SJCRH30 (cell line): ENCODE measurements at regions not wholly inside any gene's neighbourhood (a gene's known extent, or its start where the extent isn't known, plus 50 kb on each side); places are given as distances from the start of the nearest gene placed in this dataset.

ENCODE experiments used
- DNase-seq, 2 experiments: peaks; one replicate each; pipeline ENCODE4 v3.0.0-alpha.2; 2015 to 2020
- H3K27ac ChIP-seq: fragments of 250-450 bp; sonication (Bioruptor Pico); 2 replicates; pipeline ENCODE4 v1.5.1; 2020; ENCODE audit warnings: mild to moderate bottlenecking, moderate library complexity
- H3K27me3 ChIP-seq: fragments of 250-450 bp; sonication (Bioruptor Pico); 2 replicates; pipeline ENCODE4 v1.5.1; 2020; ENCODE audit warnings: mild to moderate bottlenecking, moderate library complexity
- H3K36me3 ChIP-seq: fragments of 250-450 bp; sonication (Bioruptor Pico); 2 replicates; pipeline ENCODE4 v1.5.1; 2020; ENCODE audit warnings: mild to moderate bottlenecking, moderate library complexity
- H3K4me1 ChIP-seq: fragments of 250-450 bp; sonication (Bioruptor Pico); 2 replicates; pipeline ENCODE4 v1.5.1; 2020; ENCODE audit warnings: mild to moderate bottlenecking, moderate library complexity
- H3K4me3 ChIP-seq: fragments of 250-450 bp; sonication (Bioruptor Pico); 2 replicates; pipeline ENCODE4 v1.5.1; 2020; ENCODE audit warnings: mild to moderate bottlenecking, moderate library complexity
- H3K9me3 ChIP-seq: fragments of 250-450 bp; sonication (Bioruptor Pico); replicated peaks from 2 replicates; pipeline ENCODE4 v1.5.1; 2020; ENCODE audit warnings: mild to moderate bottlenecking, moderate library complexity

DNA sequence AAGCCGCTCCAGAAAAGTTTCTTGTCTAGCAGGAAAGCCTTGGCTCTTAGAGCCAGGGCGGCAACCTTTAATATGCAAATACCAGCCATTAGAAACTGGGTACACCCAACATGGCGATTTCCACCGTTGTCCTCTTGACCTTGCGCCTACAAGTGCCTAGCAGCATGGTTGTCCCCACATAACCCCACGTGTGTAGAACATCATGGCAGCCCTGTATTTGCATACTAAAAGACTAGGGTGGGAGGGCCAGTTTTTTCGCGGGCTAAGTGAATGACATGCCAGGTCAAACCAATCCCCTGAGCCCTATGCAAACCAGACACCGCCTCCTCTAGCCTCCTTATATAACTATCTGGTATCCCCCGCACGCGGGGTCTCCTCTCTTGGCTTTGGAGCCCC is 58.4 kb upstream of the FZD8 start:
- Histone ChIP-seq H3K27ac (no peak overlapping the region), H3K4me1 (no peaks in the 10 kb centered on the region), H3K4me3 (no peak overlapping the region), H3K9me3 (no peaks in the 10 kb centered on the region), H3K27me3 (no peaks in the 10 kb centered on the region), H3K36me3 (no peaks in the 10 kb centered on the region)
- no peak for DNase-seq

DNA sequence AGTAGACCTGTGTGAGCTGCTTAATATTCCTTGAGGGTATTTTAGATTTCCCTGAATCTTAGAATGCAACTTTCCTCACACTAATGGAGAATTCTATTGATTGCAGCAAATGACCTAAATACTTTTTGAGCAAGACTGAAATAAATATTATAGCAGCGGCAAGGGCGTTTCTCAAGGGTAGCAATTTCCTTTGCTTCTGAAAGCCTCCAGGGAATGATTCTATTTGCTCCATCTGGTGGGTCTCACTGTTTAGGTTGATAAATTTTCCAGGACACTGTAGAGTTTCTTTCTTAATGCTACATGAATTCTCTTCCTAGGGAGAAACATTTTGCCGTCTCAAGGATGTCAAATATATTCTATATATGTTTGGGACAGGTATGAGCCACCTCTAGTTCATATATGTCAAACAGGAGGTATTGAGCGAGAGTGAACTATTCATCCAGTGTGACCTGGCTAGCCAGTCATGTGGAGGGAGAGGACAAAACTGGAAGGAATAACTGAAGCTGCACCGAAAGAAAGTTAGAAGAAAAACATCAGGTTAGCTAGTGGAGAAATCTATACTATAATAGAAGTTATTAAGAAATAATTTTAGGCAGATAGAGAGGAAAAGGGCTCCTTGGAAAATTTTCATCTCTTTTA is 57.9 kb upstream of the FZD8 start:
- H3K9me3 ChIP-seq = no peaks in the 10 kb centered on the region
- no peak overlapping the region for H3K27ac ChIP-seq
- no peak overlapping the region for H3K4me3 ChIP-seq
- no peaks in the 10 kb centered on the region for H3K4me1 ChIP-seq
- H3K27me3 ChIP-seq = no peaks in the 10 kb centered on the region
- no peak for DNase-seq
- H3K36me3 ChIP-seq = no peaks in the 10 kb centered on the region

DNA sequence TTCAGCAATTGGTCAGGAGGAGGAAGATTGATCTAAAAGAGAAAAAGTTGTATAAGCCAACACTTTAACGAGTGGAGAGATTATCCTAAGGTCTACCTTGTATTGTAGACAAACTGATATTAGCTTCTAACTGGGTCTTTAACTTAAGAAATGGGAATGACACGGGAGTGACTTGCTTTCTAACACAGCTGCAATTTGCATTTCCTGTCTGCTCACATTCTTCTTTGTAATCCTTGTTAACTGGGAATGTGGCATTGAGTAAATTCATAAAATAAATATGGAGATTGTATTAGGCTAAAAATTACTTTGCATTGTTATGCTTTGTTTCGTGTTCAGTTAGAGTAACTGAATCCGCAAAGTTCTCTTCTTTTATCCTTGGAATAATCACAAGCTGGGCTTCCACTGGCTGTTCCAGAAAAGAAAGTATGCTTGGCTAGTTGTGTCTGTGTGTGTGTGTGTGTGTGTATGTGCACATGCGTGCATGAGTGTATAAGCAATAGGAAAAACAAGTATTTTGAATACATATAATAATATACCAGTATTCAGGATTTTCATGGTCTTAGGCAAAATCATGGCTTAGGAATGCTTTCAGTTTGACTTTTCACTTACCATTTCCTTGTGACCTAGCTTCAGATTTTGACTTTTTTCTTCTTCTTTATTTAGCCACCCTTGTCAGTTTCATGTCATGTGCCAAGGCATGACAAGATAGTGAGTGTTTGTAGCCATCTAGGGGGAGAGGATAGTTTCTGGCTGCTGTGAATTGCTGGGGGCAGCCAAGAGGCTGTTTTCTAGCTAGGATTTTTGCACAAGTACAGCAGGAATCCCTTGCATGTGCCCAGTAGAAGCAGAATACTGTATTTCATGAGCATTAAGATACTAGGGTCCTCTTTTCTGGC is 54.5 kb upstream of the FZD8 start:
- H3K4me1 ChIP-seq = no peaks in the 10 kb centered on the region
- H3K27ac ChIP-seq = no peak overlapping the region
- H3K4me3 ChIP-seq = no peak overlapping the region
- H3K36me3 ChIP-seq = no peaks in the 10 kb centered on the region
- DNase-seq = no peak
- H3K27me3 ChIP-seq = no peaks in the 10 kb centered on the region
- no peaks in the 10 kb centered on the region for H3K9me3 ChIP-seq

- Histone ChIP-seq H3K36me3 (no peaks in the 10 kb centered on the region), H3K27ac (no peak overlapping the region), H3K4me1 (no peaks in the 10 kb centered on the region), H3K27me3 (no peaks in the 10 kb centered on the region), H3K4me3 (no peak overlapping the region), H3K9me3 (no peaks in the 10 kb centered on the region)
- DNase-seq = no peak
Observed at GRCh38 chr10:35693800-35694199, 51.7 kb upstream of the FZD8 start.
